IPS DF 4.7 (cell line): ENCODE measurements at regions not wholly inside any gene's neighbourhood (a gene's known extent, or its start where the extent isn't known, plus 50 kb on each side); places are given as distances from the start of the nearest gene placed in this dataset.

Source experiments
- DNase-seq: peaks from one replicate; pipeline ENCODE4 v3.0.0-alpha.2; 2013; ENCODE audit warnings: low spot score; ENCODE audit errors: extremely low read depth

- DNase-seq, result no peak
Observed at GRCh38 chr2:199629301-199629700, 171.6 kb upstream of the SATB2 start.

- no peak for DNase-seq
Observed at GRCh38 chr2:199627417-199627816, 169.7 kb upstream of the SATB2 start.

GRCh38 chr2:199624958-199625357 is 167.2 kb upstream of the SATB2 start:
- no peak for DNase-seq

- no peak for DNase-seq
Observed at GRCh38 chr2:199612509-199613130, 154.9 kb upstream of the SATB2 start.

GRCh38 chr2:199607914-199608313 is 150.2 kb upstream of the SATB2 start:
- no peak for DNase-seq

GRCh38 chr2:199606193-199606780 is 148.5 kb upstream of the SATB2 start:
- DNase-seq, result no peak

GRCh38 chr2:199603721-199604291 is 146.1 kb upstream of the SATB2 start:
- DNase-seq, result no peak

- no peak for DNase-seq
Observed at GRCh38 chr2:199602896-199603717, 145.4 kb upstream of the SATB2 start.

- no peak for DNase-seq
Observed at GRCh38 chr2:199602271-199602895, 144.6 kb upstream of the SATB2 start.

GRCh38 chr2:199596549-199596948 is 138.8 kb upstream of the SATB2 start:
- DNase-seq, result no peak

GRCh38 chr2:199594443-199594842 is 136.7 kb upstream of the SATB2 start:
- no peak for DNase-seq

GRCh38 chr2:199591826-199592225 is 134.1 kb upstream of the SATB2 start:
- DNase-seq, result no peak

GRCh38 chr2:199590321-199591203 is 132.8 kb upstream of the SATB2 start:
- DNase-seq, result no peak

- DNase-seq, result no peak
Observed at GRCh38 chr2:199589306-199589705, 131.6 kb upstream of the SATB2 start.

GRCh38 chr2:199588054-199588453 is 130.3 kb upstream of the SATB2 start:
- no peak for DNase-seq

- no peak for DNase-seq
Observed at GRCh38 chr2:199586646-199587045, 128.9 kb upstream of the SATB2 start.

GRCh38 chr2:199583676-199584075 is 125.9 kb upstream of the SATB2 start:
- no peak for DNase-seq

- no peak for DNase-seq
Observed at GRCh38 chr2:199581935-199582360, 124.2 kb upstream of the SATB2 start.

- DNase-seq, result no peak
Observed at GRCh38 chr2:199581408-199581807, 123.7 kb upstream of the SATB2 start.

- no peak for DNase-seq
Observed at GRCh38 chr2:199575416-199575815, 117.7 kb upstream of the SATB2 start.

- no peak for DNase-seq
Observed at GRCh38 chr2:199572571-199572970, 114.8 kb upstream of the SATB2 start.
